ENCODE measurements at regions not wholly inside any gene's neighbourhood (a gene's known extent, or its start where the extent isn't known, plus 50 kb on each side); places are given as distances from the start of the nearest gene placed in this dataset.

GRCh38 chr1:221559911-221560310, 182.0 kb downstream of the DUSP10 start:
- ChIA-PET CTCF (interaction anchor here (0.8 kb wide), 1 partner anchor 82 kb away, joined by 3 read pairs; no protein-coding TSS in a partner anchor), POLR2A (no interaction called here)

DNA sequence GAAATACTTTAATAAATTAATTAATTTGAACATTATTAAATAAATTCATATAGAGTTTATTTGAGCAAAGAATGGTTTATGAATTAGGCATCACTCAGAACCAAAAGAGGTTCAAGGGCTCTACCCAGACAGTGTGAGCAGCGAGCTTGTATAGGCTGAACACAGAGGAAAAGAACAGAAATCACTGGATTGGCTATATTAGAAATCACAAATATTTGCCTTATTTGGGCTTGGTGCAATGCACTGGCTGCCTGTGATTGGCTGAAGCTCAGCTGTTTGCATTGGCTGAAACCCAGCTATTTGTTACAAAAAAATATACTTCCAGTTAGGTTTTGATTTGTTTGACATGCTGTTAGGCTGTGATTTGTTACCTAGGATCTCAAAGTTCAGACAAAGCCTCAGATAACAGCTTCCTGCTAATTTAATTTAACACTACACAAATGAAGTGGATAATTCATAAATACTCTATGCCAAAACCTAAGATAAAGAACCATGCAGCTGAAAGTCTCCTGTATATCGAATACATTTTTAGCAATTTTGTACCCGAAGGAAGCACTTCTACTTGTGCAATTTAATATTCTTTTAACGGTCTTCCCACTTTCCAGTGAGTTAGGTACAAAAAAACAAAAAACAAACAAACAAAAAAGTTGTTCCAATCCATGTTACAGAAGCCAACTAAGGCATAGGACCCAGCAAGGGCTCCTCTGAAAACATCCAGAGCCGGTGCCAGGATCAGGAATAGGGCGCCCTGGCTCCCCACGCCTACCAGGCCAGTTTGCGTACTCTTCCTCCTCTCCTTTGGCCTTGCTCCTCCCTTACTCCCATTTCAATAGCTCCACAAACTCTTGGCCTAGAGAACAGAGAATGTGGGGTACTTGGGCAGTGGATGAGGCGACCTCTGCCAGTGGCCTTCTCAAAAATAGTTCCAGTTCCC, 179.1 kb downstream of the DUSP10 start:
- Histone ChIP-seq H3K9me3 (no peaks in the 10 kb centered on the region), H2AFZ (ENCODE audit: low read depth) (no peak overlapping the region), H3K9ac (no peak overlapping the region), H3K4me2 (no peak overlapping the region), H3K4me1 (ENCODE audit: control insufficient read depth in 1 of 2, insufficient read depth in 2 of 2, low read depth in 1 of 2, low read length in 1 of 2) (no peaks in the 10 kb centered on the region), H3F3A (replicated peaks; ENCODE audit: insufficient read depth) (no peaks in the 10 kb centered on the region), H4K20me1 (ENCODE audit: insufficient read depth) (no peaks in the 10 kb centered on the region), H3K27me3 (ENCODE audit: insufficient read depth) (no peaks in the 10 kb centered on the region), H3K36me3 (replicated peaks in 1 of 2; ENCODE audit: control insufficient read depth in 1 of 2, insufficient read depth in 2 of 2, low read length in 1 of 2) (no peaks in the 10 kb centered on the region), H3K4me3 (ENCODE audit: low read depth in 2 of 2, low read length in 1 of 2) (no peak overlapping the region), H3K9me2 (no peaks in the 10 kb centered on the region), H3K79me2 (ENCODE audit: insufficient read depth) (no peaks in the 10 kb centered on the region), H3K27ac (ENCODE audit: low read depth in 2 of 2, low read length in 1 of 2) (no peak overlapping the region)
- ChIA-PET CTCF (interaction anchor here (0.8 to 1.0 kb wide), 2 partner anchors 11 to 892 kb away, joined by 3 to 4 read pairs; no protein-coding TSS in a partner anchor), POLR2A (no interaction called here)
- 81% methylated on average over 9 of the region's 9 CpGs for WGBS (ENCODE audit: low lambda C conversion rate)
- no peak for TF ChIP-seq SMC3 (IDR thresholded peaks at IDR 0.05; ENCODE audit: low read depth, low read length)
- TF ChIP-seq EP300 (IDR thresholded peaks at IDR 0.05; ENCODE audit: borderline replicate concordance in 1 of 2, low read depth in 1 of 2, low read length in 1 of 2): no peak
- TF ChIP-seq, protein P1, sequence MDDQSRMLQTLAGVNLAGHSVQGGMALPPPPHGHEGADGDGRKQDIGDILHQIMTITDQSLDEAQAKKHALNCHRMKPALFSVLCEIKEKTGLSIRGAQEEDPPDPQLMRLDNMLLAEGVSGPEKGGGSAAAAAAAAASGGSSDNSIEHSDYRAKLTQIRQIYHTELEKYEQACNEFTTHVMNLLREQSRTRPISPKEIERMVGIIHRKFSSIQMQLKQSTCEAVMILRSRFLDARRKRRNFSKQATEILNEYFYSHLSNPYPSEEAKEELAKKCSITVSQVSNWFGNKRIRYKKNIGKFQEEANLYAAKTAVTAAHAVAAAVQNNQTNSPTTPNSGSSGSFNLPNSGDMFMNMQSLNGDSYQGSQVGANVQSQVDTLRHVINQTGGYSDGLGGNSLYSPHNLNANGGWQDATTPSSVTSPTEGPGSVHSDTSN (IDR thresholded peaks at IDR 0.05): no peak
- TF ChIP-seq, protein P2, sequence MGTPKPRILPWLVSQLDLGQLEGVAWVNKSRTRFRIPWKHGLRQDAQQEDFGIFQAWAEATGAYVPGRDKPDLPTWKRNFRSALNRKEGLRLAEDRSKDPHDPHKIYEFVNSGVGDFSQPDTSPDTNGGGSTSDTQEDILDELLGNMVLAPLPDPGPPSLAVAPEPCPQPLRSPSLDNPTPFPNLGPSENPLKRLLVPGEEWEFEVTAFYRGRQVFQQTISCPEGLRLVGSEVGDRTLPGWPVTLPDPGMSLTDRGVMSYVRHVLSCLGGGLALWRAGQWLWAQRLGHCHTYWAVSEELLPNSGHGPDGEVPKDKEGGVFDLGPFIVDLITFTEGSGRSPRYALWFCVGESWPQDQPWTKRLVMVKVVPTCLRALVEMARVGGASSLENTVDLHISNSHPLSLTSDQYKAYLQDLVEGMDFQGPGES (IDR thresholded peaks at IDR 0.05; ENCODE audit: low read depth, low read length): no peak
- no peak for TF ChIP-seq FOXJ3 (CRISPR knock-in tag; IDR thresholded peaks at IDR 0.05)
- TF ChIP-seq RFX5 (IDR thresholded peaks at IDR 0.05; ENCODE audit: low read length): no peak
- DNase-seq: no peak

More at GRCh38 chr1:221559911-221560310, 182.0 kb downstream of the DUSP10 start:
- Histone ChIP-seq H3K79me2 (ENCODE audit: insufficient read depth) (no peaks in the 10 kb centered on the region), H3K9me3 (no peaks in the 10 kb centered on the region), H3K27ac (ENCODE audit: low read depth in 2 of 2, low read length in 1 of 2) (no peak overlapping the region), H3K4me3 (ENCODE audit: low read depth in 2 of 2, low read length in 1 of 2) (no peak overlapping the region), H3K9ac (no peak overlapping the region), H3K4me1 (ENCODE audit: control insufficient read depth in 1 of 2, insufficient read depth in 2 of 2, low read depth in 1 of 2, low read length in 1 of 2) (no peaks in the 10 kb centered on the region; a peak in 2 of 4 replicates), H4K20me1 (ENCODE audit: insufficient read depth) (no peaks in the 10 kb centered on the region), H3K9me2 (no peaks in the 10 kb centered on the region), H3K27me3 (ENCODE audit: insufficient read depth) (no peaks in the 10 kb centered on the region), H3F3A (replicated peaks; ENCODE audit: insufficient read depth) (no peaks in the 10 kb centered on the region), H3K4me2 (no peak overlapping the region), H3K36me3 (replicated peaks in 1 of 2; ENCODE audit: control insufficient read depth in 1 of 2, insufficient read depth in 2 of 2, low read length in 1 of 2) (no peaks in the 10 kb centered on the region), H2AFZ (ENCODE audit: low read depth) (no peak overlapping the region)
- WGBS (ENCODE audit: low lambda C conversion rate): 80% methylated on average over 4 of the region's 4 CpGs
- no peak for DNase-seq
- TF ChIP-seq USF1 (IDR thresholded peaks at IDR 0.05; ENCODE audit: borderline replicate concordance, low read depth): no peak
- TF ChIP-seq, protein P2 (IDR thresholded peaks at IDR 0.05; ENCODE audit: low read depth, low read length): no peak
- TF ChIP-seq MAX (IDR thresholded peaks at IDR 0.05; ENCODE audit: low read depth): no peak
- TF ChIP-seq FOXM1 (IDR thresholded peaks at IDR 0.05; ENCODE audit: low read depth): no peak
- TF ChIP-seq POLR2AphosphoS5 (IDR thresholded peaks at IDR 0.05; ENCODE audit: low read depth, low read length): no peak
- TF ChIP-seq TCF12 (IDR thresholded peaks at IDR 0.05): no peak
- TF ChIP-seq, protein P3, sequence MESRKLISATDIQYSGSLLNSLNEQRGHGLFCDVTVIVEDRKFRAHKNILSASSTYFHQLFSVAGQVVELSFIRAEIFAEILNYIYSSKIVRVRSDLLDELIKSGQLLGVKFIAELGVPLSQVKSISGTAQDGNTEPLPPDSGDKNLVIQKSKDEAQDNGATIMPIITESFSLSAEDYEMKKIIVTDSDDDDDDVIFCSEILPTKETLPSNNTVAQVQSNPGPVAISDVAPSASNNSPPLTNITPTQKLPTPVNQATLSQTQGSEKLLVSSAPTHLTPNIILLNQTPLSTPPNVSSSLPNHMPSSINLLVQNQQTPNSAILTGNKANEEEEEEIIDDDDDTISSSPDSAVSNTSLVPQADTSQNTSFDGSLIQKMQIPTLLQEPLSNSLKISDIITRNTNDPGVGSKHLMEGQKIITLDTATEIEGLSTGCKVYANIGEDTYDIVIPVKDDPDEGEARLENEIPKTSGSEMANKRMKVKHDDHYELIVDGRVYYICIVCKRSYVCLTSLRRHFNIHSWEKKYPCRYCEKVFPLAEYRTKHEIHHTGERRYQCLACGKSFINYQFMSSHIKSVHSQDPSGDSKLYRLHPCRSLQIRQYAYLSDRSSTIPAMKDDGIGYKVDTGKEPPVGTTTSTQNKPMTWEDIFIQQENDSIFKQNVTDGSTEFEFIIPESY (IDR thresholded peaks at IDR 0.05; ENCODE audit: borderline replicate concordance, low read depth): no peak
